GM03348 (cell line): ENCODE measurements at regions not wholly inside any gene's neighbourhood (a gene's known extent, or its start where the extent isn't known, plus 50 kb on each side); places are given as distances from the start of the nearest gene placed in this dataset.
"Not testable (repeated sequence)": the region's sequence is repeated elsewhere in the genome, so short reads cannot be mapped to it uniquely, and the experiment has no call there.

ENCODE experiments used
- DNase-seq: peaks from one replicate; pipeline ENCODE4 v3.0.0; 2012; ENCODE audit warnings: low spot score

GRCh38 chr5:163276466-163276865 is 160.9 kb upstream of the CCNG1 start:
- DNase-seq: no peak

- DNase-seq: not testable (repeated sequence)
Observed at GRCh38 chr5:163280897-163281296, 156.5 kb upstream of the CCNG1 start.

- DNase-seq: no peak
Observed at GRCh38 chr5:163281512-163281911, 155.9 kb upstream of the CCNG1 start.

- DNase-seq: no peak
Observed at GRCh38 chr5:163293836-163294235, 143.6 kb upstream of the CCNG1 start.

GRCh38 chr5:163303718-163304117 is 133.7 kb upstream of the CCNG1 start:
- no peak for DNase-seq

GRCh38 chr5:163305655-163306054 is 131.7 kb upstream of the CCNG1 start:
- DNase-seq: no peak

- DNase-seq: no peak
Observed at GRCh38 chr5:163306421-163306820, 131.0 kb upstream of the CCNG1 start.

GRCh38 chr5:163309914-163310313 is 127.5 kb upstream of the CCNG1 start:
- no peak for DNase-seq

GRCh38 chr5:163310997-163311396 is 126.4 kb upstream of the CCNG1 start:
- no peak for DNase-seq

GRCh38 chr5:163312598-163312997 is 124.8 kb upstream of the CCNG1 start:
- no peak for DNase-seq

GRCh38 chr5:163313049-163313448 is 124.3 kb upstream of the CCNG1 start:
- DNase-seq: not testable (repeated sequence)

- DNase-seq: not testable (repeated sequence)
Observed at GRCh38 chr5:163316374-163316773, 121.0 kb upstream of the CCNG1 start.

GRCh38 chr5:163318707-163319106 is 118.7 kb upstream of the CCNG1 start:
- no peak for DNase-seq

GRCh38 chr5:163321511-163321910 is 115.9 kb upstream of the CCNG1 start:
- DNase-seq: no peak

- DNase-seq: no peak
Observed at GRCh38 chr5:163330723-163331668, 106.4 kb upstream of the CCNG1 start.

GRCh38 chr5:163336074-163336473 is 101.3 kb upstream of the CCNG1 start:
- not testable (repeated sequence) for DNase-seq

GRCh38 chr5:163339148-163339547 is 98.2 kb upstream of the CCNG1 start:
- no peak for DNase-seq

- not testable (repeated sequence) for DNase-seq
Observed at GRCh38 chr5:163340378-163340777, 97.0 kb upstream of the CCNG1 start.

- DNase-seq: no peak
Observed at GRCh38 chr5:163342306-163342705, 95.1 kb upstream of the CCNG1 start.

GRCh38 chr5:163345216-163345615 is 92.2 kb upstream of the CCNG1 start:
- DNase-seq: no peak

- peak; percentile 76 for DNase-seq
Observed at GRCh38 chr5:163347671-163348070, 89.7 kb upstream of the CCNG1 start.

GRCh38 chr5:163350083-163350482 is 87.3 kb upstream of the CCNG1 start:
- peak; percentile 5 for DNase-seq

GRCh38 chr5:163352531-163352930 is 84.9 kb upstream of the CCNG1 start:
- no peak for DNase-seq

- not testable (repeated sequence) for DNase-seq
Observed at GRCh38 chr5:163355811-163356210, 81.6 kb upstream of the CCNG1 start.
